Renal pelvis (tissue), 1 donor: ENCODE measurements at regions not wholly inside any gene's neighbourhood (a gene's known extent, or its start where the extent isn't known, plus 50 kb on each side); places are given as distances from the start of the nearest gene placed in this dataset.
"Not testable (repeated sequence)": the region's sequence is repeated elsewhere in the genome, so short reads cannot be mapped to it uniquely, and the experiment has no call there.

ENCODE experiments used
- DNase-seq: peaks from one replicate; pipeline ENCODE4 v3.0.0-alpha.2; 2013

- not testable (repeated sequence) for DNase-seq
Observed at GRCh38 chr1:242912855-242913254, 342.2 kb downstream of the CEP170 start.

- not testable (repeated sequence) for DNase-seq
Observed at GRCh38 chr1:242900558-242900957, 354.5 kb downstream of the CEP170 start.

- peak; percentile 21 for DNase-seq
Observed at GRCh38 chr1:242890192-242890741, 364.8 kb downstream of the CEP170 start.

GRCh38 chr1:242886137-242886536 lies 361.6 kb upstream of the PLD5 start:
- DNase-seq = no peak

- not testable (repeated sequence) for DNase-seq
Observed at GRCh38 chr1:242880022-242880421, 355.5 kb upstream of the PLD5 start.

GRCh38 chr1:242877743-242878142 lies 353.2 kb upstream of the PLD5 start:
- DNase-seq = no peak

GRCh38 chr1:242877229-242877628 lies 352.7 kb upstream of the PLD5 start:
- DNase-seq = no peak

GRCh38 chr1:242876030-242876429 lies 351.5 kb upstream of the PLD5 start:
- no peak for DNase-seq

GRCh38 chr1:242873661-242874060 lies 349.2 kb upstream of the PLD5 start:
- DNase-seq = no peak

- no peak for DNase-seq
Observed at GRCh38 chr1:242872521-242872920, 348.0 kb upstream of the PLD5 start.

GRCh38 chr1:242871471-242872030 lies 347.1 kb upstream of the PLD5 start:
- no peak for DNase-seq

GRCh38 chr1:242870966-242871365 lies 346.5 kb upstream of the PLD5 start:
- no peak for DNase-seq

- DNase-seq = no peak
Observed at GRCh38 chr1:242856289-242856688, 331.8 kb upstream of the PLD5 start.

GRCh38 chr1:242854466-242854865 lies 330.0 kb upstream of the PLD5 start:
- no peak for DNase-seq

GRCh38 chr1:242847390-242847993 lies 323.0 kb upstream of the PLD5 start:
- DNase-seq = peak; percentile 39

- DNase-seq = no peak
Observed at GRCh38 chr1:242842094-242842493, 317.6 kb upstream of the PLD5 start.

GRCh38 chr1:242839101-242839500 lies 314.6 kb upstream of the PLD5 start:
- no peak for DNase-seq

GRCh38 chr1:242836423-242836822 lies 311.9 kb upstream of the PLD5 start:
- no peak for DNase-seq

GRCh38 chr1:242828828-242829227 lies 304.3 kb upstream of the PLD5 start:
- DNase-seq = no peak

GRCh38 chr1:242828199-242828598 lies 303.7 kb upstream of the PLD5 start:
- DNase-seq = no peak

- no peak for DNase-seq
Observed at GRCh38 chr1:242827538-242827937, 303.0 kb upstream of the PLD5 start.

- no peak for DNase-seq
Observed at GRCh38 chr1:242826701-242827336, 302.3 kb upstream of the PLD5 start.

- DNase-seq = no peak
Observed at GRCh38 chr1:242824435-242824834, 299.9 kb upstream of the PLD5 start.
